ENCODE measurements at regions not wholly inside any gene's neighbourhood (a gene's known extent, or its start where the extent isn't known, plus 50 kb on each side); places are given as distances from the start of the nearest gene placed in this dataset.
"Not testable (repeated sequence)": the region's sequence is repeated elsewhere in the genome, so short reads cannot be mapped to it uniquely, and the experiment has no call there.

- DNase-seq (ENCODE audit: low read depth), result no peak
- TF ChIP-seq, protein P1, sequence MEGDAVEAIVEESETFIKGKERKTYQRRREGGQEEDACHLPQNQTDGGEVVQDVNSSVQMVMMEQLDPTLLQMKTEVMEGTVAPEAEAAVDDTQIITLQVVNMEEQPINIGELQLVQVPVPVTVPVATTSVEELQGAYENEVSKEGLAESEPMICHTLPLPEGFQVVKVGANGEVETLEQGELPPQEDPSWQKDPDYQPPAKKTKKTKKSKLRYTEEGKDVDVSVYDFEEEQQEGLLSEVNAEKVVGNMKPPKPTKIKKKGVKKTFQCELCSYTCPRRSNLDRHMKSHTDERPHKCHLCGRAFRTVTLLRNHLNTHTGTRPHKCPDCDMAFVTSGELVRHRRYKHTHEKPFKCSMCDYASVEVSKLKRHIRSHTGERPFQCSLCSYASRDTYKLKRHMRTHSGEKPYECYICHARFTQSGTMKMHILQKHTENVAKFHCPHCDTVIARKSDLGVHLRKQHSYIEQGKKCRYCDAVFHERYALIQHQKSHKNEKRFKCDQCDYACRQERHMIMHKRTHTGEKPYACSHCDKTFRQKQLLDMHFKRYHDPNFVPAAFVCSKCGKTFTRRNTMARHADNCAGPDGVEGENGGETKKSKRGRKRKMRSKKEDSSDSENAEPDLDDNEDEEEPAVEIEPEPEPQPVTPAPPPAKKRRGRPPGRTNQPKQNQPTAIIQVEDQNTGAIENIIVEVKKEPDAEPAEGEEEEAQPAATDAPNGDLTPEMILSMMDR (conservative IDR thresholded peaks at IDR 0.05; ENCODE audit: low read depth, low read length), result no peak
- H3K4me3 ChIP-seq (ENCODE audit: low read depth, low read length), result no peak overlapping the region
Measured at GRCh38 chr10:6924166-6924565, 344.1 kb upstream of the PRKCQ start.

GRCh38 chr10:6921026-6921425 lies 340.9 kb upstream of the PRKCQ start:
- H3K4me3 ChIP-seq (ENCODE audit: low read depth, low read length); DNase-seq (ENCODE audit: low read depth): not testable (repeated sequence)

DNA sequence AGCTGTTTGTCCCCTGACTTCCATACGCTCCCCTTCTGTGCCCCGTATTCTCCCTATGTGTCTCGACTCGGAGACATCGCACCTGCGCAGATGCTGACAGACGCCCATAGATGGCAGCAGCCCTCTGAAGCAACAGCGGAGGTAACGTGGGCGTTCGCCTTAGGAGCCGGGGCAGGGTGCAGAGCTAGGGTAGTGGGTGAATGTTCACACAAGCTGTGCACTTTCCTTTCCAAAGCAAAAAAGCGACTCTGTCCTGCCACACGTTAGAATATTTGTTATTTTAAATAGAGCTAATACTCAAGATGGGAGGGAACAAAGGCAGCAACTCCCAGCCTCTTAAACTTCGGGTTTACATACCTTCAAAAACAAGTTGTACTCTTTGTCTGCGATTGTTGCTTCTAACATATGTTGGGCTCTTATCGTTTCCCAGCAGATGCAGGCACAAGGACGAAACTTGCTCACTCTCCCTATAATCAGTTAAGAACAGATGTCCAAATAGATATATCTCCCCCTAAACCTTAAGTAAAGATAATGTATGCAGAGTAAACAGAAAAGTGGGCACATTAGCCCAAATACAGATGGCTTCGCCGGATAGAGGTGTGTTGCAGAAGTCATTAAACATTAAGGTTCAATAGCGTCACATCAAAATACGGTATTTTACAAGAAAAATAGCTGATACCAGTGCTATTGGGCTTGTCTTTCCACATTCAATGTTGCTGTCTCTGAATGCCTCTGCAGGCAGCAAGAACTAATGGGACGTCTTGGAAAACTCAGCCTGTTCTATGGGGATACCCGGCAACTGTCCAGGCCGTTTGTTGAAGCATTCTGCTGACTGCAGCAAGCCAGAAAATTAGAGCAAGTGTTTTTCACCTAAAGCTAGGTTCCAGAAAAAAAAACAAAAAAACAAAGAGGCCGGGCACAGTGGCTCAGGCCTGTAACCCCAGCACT lies 340.3 kb upstream of the PRKCQ start:
- TF ChIP-seq, protein P1 (conservative IDR thresholded peaks at IDR 0.05; ENCODE audit: low read depth, low read length), result peak; percentile 65
- peak; percentile 39 for DNase-seq (ENCODE audit: low read depth)
- no peak overlapping the region for H3K4me3 ChIP-seq (ENCODE audit: low read depth, low read length)

GRCh38 chr10:6919077-6919476 lies 339.0 kb upstream of the PRKCQ start:
- H3K4me3 ChIP-seq (ENCODE audit: low read depth, low read length), result no peak overlapping the region
- DNase-seq (ENCODE audit: low read depth), result no peak
- TF ChIP-seq, protein P1 (conservative IDR thresholded peaks at IDR 0.05; ENCODE audit: low read depth, low read length), result no peak

- H3K4me3 ChIP-seq (ENCODE audit: low read depth, low read length), result no peak overlapping the region
- DNase-seq (ENCODE audit: low read depth), result peak; percentile 9
- TF ChIP-seq, protein P1 (conservative IDR thresholded peaks at IDR 0.05; ENCODE audit: low read depth, low read length), result peak; percentile 49
Measured at GRCh38 chr10:6918305-6918704, 338.2 kb upstream of the PRKCQ start.

GRCh38 chr10:6917125-6917524 lies 337.0 kb upstream of the PRKCQ start:
- no peak for DNase-seq (ENCODE audit: low read depth)
- H3K4me3 ChIP-seq (ENCODE audit: low read depth, low read length), result no peak overlapping the region
- TF ChIP-seq, protein P1 (conservative IDR thresholded peaks at IDR 0.05; ENCODE audit: low read depth, low read length), result no peak

- no peak for DNase-seq (ENCODE audit: low read depth)
- no peak overlapping the region for H3K4me3 ChIP-seq (ENCODE audit: low read depth, low read length)
- TF ChIP-seq, protein P1 (conservative IDR thresholded peaks at IDR 0.05; ENCODE audit: low read depth, low read length), result no peak
Measured at GRCh38 chr10:6916601-6917000, 336.5 kb upstream of the PRKCQ start.
